C4-2B (cell line): ENCODE measurements at regions not wholly inside any gene's neighbourhood (a gene's known extent, or its start where the extent isn't known, plus 50 kb on each side); places are given as distances from the start of the nearest gene placed in this dataset.
"Not testable (repeated sequence)": the region's sequence is repeated elsewhere in the genome, so short reads cannot be mapped to it uniquely, and the experiment has no call there.

Source experiments
- H3K27ac ChIP-seq: fragments of 450-650 bp; 2 replicates; pipeline ENCODE4 v1.5.1; 2017
- CTCF ChIP-seq: fragments of 450-650 bp; conservative IDR thresholded peaks from 2 replicates; pipeline ENCODE4 v1.5.1; 2017; ENCODE audit warnings: mild to moderate bottlenecking
- ZFX ChIP-seq: fragments of 450-650 bp; IDR thresholded peaks from 2 replicates; pipeline ENCODE4 v1.6.1; 2017

- TF ChIP-seq CTCF, result no peak
- TF ChIP-seq ZFX, result no peak
- H3K27ac ChIP-seq, result no peak overlapping the region
Observed at GRCh38 chr12:97984436-97984835, 521.8 kb downstream of the RMST start.

DNA sequence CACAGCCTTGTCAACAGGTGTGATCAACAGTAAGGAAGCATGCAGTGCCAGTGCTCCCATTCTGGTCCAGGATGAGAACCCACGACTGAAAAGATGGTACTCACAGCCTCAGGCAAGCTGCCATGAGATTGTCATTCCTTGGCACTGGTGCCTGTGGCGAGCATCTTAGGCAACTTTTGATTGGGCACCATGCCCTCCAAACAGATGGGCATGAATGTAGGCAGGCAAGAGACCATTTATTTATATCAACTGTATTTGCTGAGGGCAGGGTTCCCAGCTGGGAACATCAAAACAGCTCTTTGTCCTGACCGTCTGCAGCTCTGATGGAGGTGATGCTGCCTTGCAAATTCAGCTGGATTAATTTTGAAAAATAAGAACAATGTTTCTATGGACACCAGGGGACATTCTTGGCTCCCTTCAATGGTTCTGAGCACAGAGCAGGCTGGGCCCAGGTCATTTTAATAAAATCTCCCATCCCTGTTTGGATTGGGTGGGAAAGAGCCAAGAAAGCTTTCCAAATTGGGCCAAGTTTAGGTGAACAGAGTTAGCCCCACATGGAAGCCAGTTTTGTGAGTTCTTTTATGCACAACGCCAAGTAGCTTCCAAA is 522.5 kb downstream of the RMST start:
- H3K27ac ChIP-seq, result no peak overlapping the region
- TF ChIP-seq CTCF, result no peak
- TF ChIP-seq ZFX, result no peak

- TF ChIP-seq CTCF, result no peak
- H3K27ac ChIP-seq, result no peak overlapping the region
Observed at GRCh38 chr12:97985834-97986233, 523.2 kb downstream of the RMST start.

GRCh38 chr12:97988588-97988987 is 526.0 kb downstream of the RMST start:
- not testable (repeated sequence) for H3K27ac ChIP-seq

- no peak overlapping the region for H3K27ac ChIP-seq
- TF ChIP-seq ZFX (no peak), CTCF (no peak)
Observed at GRCh38 chr12:97989366-97989940, 525.9 kb upstream of the TMPO start.

GRCh38 chr12:97994746-97995484 is 520.5 kb upstream of the TMPO start:
- no peak for TF ChIP-seq CTCF
- TF ChIP-seq ZFX, result no peak
- no peak overlapping the region for H3K27ac ChIP-seq

DNA sequence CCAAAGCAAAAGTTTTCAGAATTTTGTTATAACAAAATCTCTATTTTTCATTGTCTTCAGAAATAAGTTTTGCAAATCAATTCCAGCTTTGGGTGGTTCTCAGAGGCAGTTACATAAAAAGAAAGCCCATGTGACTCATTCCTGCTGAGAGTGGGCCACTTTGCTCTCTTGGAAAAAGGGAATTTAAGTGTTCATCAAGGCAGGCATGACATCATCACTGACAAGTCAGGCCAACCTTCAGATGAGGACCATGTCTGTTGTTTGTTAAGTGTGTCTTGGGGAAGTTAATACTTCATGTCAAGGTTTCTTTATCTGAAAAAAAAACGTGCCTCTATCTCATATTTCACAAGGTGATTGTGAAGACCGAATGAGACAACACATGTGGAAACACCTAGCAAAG is 519.8 kb upstream of the TMPO start:
- TF ChIP-seq ZFX, result no peak
- TF ChIP-seq CTCF, result no peak
- no peak overlapping the region for H3K27ac ChIP-seq

DNA sequence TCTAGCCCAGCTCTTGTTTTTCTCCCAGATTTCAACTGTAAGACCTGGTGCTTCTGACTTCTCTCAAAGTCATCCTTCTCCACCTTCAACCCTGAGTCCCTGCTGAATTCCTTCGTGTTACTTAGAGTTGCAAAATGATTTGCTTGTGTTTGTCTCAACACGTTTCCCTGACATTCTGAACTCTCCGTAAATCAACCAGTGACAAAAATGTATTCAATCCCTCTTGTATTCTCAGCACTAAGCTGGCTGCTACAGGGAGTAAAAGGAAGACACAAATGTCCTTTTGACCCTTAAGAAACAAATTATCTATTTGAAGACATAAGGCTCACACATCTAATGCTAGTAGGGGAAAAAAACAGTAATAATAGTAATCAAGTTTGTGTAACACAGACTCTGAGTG is 514.0 kb upstream of the TMPO start:
- TF ChIP-seq CTCF, result no peak
- no peak for TF ChIP-seq ZFX
- no peak overlapping the region for H3K27ac ChIP-seq
